ENCODE measurements at regions not wholly inside any gene's neighbourhood (a gene's known extent, or its start where the extent isn't known, plus 50 kb on each side); places are given as distances from the start of the nearest gene placed in this dataset.

- Histone ChIP-seq H3K36me3 (ENCODE audit: insufficient read depth, insufficient read length, low read length) (no peaks in the 10 kb centered on the region), H3K9ac (ENCODE audit: insufficient read length, low read depth) (no peak overlapping the region), H3K27me3 (ENCODE audit: insufficient read depth, insufficient read length) (no peaks in the 10 kb centered on the region), H3K4me1 (ENCODE audit: insufficient read depth, insufficient read length) (no peaks in the 10 kb centered on the region), H3K4me3 (ENCODE audit: insufficient read length, low read depth) (no peak overlapping the region), H3K9me3 (ENCODE audit: insufficient read depth, low read length) (no peaks in the 10 kb centered on the region)
- TF ChIP-seq SUZ12 (IDR thresholded peaks at IDR 0.05; ENCODE audit: extremely low read depth, insufficient read depth, insufficient read length) = no peak
- no peak for TF ChIP-seq YY1 (IDR thresholded peaks at IDR 0.05; ENCODE audit: insufficient read depth, insufficient read length)
- no peak for TF ChIP-seq ZNF274 (IDR thresholded peaks at IDR 0.05; ENCODE audit: low read depth, low read length)
- DNase-seq (ENCODE audit: low read depth, low spot score) = no peak
Measured at GRCh38 chr11:127063241-127063640, 62.7 kb upstream of the KIRREL3 start.

- DNase-seq (ENCODE audit: low read depth, low spot score) = no peak
- Histone ChIP-seq H3K36me3 (ENCODE audit: insufficient read depth, insufficient read length, low read length) (no peaks in the 10 kb centered on the region), H3K9ac (ENCODE audit: insufficient read length, low read depth) (no peak overlapping the region), H3K4me3 (ENCODE audit: insufficient read length, low read depth) (no peak overlapping the region), H3K4me1 (ENCODE audit: insufficient read depth, insufficient read length) (no peaks in the 10 kb centered on the region), H3K9me3 (ENCODE audit: insufficient read depth, low read length) (no peaks in the 10 kb centered on the region), H3K27me3 (ENCODE audit: insufficient read depth, insufficient read length) (no peaks in the 10 kb centered on the region)
- TF ChIP-seq ZNF274 (IDR thresholded peaks at IDR 0.05; ENCODE audit: low read depth, low read length) (no peak), YY1 (IDR thresholded peaks at IDR 0.05; ENCODE audit: insufficient read depth, insufficient read length) (no peak), SUZ12 (IDR thresholded peaks at IDR 0.05; ENCODE audit: extremely low read depth, insufficient read depth, insufficient read length) (no peak)
Measured at GRCh38 chr11:127061947-127062346, 61.4 kb upstream of the KIRREL3 start.

- no peak for DNase-seq (ENCODE audit: low read depth, low spot score)
- Histone ChIP-seq H3K27me3 (ENCODE audit: insufficient read depth, insufficient read length) (no peaks in the 10 kb centered on the region), H3K36me3 (ENCODE audit: insufficient read depth, insufficient read length, low read length) (no peaks in the 10 kb centered on the region), H3K4me1 (ENCODE audit: insufficient read depth, insufficient read length) (no peaks in the 10 kb centered on the region), H3K4me3 (ENCODE audit: insufficient read length, low read depth) (no peak overlapping the region), H3K9me3 (ENCODE audit: insufficient read depth, low read length) (no peaks in the 10 kb centered on the region), H3K9ac (ENCODE audit: insufficient read length, low read depth) (no peak overlapping the region)
- no peak for TF ChIP-seq YY1 (IDR thresholded peaks at IDR 0.05; ENCODE audit: insufficient read depth, insufficient read length)
- no peak for TF ChIP-seq SUZ12 (IDR thresholded peaks at IDR 0.05; ENCODE audit: extremely low read depth, insufficient read depth, insufficient read length)
- no peak for TF ChIP-seq ZNF274 (IDR thresholded peaks at IDR 0.05; ENCODE audit: low read depth, low read length)
Measured at GRCh38 chr11:127059750-127060149, 59.2 kb upstream of the KIRREL3 start.

- no peak for TF ChIP-seq SUZ12 (IDR thresholded peaks at IDR 0.05; ENCODE audit: extremely low read depth, insufficient read depth, insufficient read length)
- TF ChIP-seq ZNF274 (IDR thresholded peaks at IDR 0.05; ENCODE audit: low read depth, low read length) = no peak
- TF ChIP-seq YY1 (IDR thresholded peaks at IDR 0.05; ENCODE audit: insufficient read depth, insufficient read length) = no peak
- Histone ChIP-seq H3K27me3 (ENCODE audit: insufficient read depth, insufficient read length) (no peaks in the 10 kb centered on the region), H3K9me3 (ENCODE audit: insufficient read depth, low read length) (no peaks in the 10 kb centered on the region), H3K4me3 (ENCODE audit: insufficient read length, low read depth) (no peak overlapping the region), H3K9ac (ENCODE audit: insufficient read length, low read depth) (no peak overlapping the region), H3K36me3 (ENCODE audit: insufficient read depth, insufficient read length, low read length) (no peaks in the 10 kb centered on the region), H3K4me1 (ENCODE audit: insufficient read depth, insufficient read length) (no peaks in the 10 kb centered on the region)
- no peak for DNase-seq (ENCODE audit: low read depth, low spot score)
Measured at GRCh38 chr11:127059286-127059685, 58.7 kb upstream of the KIRREL3 start.

GRCh38 chr11:127058524-127058923, 58.0 kb upstream of the KIRREL3 start:
- TF ChIP-seq YY1 (IDR thresholded peaks at IDR 0.05; ENCODE audit: insufficient read depth, insufficient read length) = no peak
- TF ChIP-seq ZNF274 (IDR thresholded peaks at IDR 0.05; ENCODE audit: low read depth, low read length) = no peak
- TF ChIP-seq SUZ12 (IDR thresholded peaks at IDR 0.05; ENCODE audit: extremely low read depth, insufficient read depth, insufficient read length) = no peak

GRCh38 chr11:127057126-127057525, 56.6 kb upstream of the KIRREL3 start:
- DNase-seq (ENCODE audit: low read depth, low spot score) = no peak

More at GRCh38 chr11:127058524-127058923, 58.0 kb upstream of the KIRREL3 start:
- H3K9me3 ChIP-seq (ENCODE audit: insufficient read depth, low read length) = no peaks in the 10 kb centered on the region
- H3K9ac ChIP-seq (ENCODE audit: insufficient read length, low read depth) = no peak overlapping the region
- no peaks in the 10 kb centered on the region for H3K27me3 ChIP-seq (ENCODE audit: insufficient read depth, insufficient read length)
- DNase-seq (ENCODE audit: low read depth, low spot score) = no peak
- no peaks in the 10 kb centered on the region for H3K36me3 ChIP-seq (ENCODE audit: insufficient read depth, insufficient read length, low read length)
- no peaks in the 10 kb centered on the region for H3K4me1 ChIP-seq (ENCODE audit: insufficient read depth, insufficient read length)
- no peak overlapping the region for H3K4me3 ChIP-seq (ENCODE audit: insufficient read length, low read depth)

GRCh38 chr11:127056338-127056971, 55.9 kb upstream of the KIRREL3 start:
- H3K9ac ChIP-seq (ENCODE audit: insufficient read length, low read depth) = no peak overlapping the region
- no peak for DNase-seq (ENCODE audit: low read depth, low spot score)
- no peaks in the 10 kb centered on the region for H3K36me3 ChIP-seq (ENCODE audit: insufficient read depth, insufficient read length, low read length)

More at GRCh38 chr11:127057126-127057525, 56.6 kb upstream of the KIRREL3 start:
- Histone ChIP-seq H3K9me3 (ENCODE audit: insufficient read depth, low read length) (no peaks in the 10 kb centered on the region), H3K36me3 (ENCODE audit: insufficient read depth, insufficient read length, low read length) (no peaks in the 10 kb centered on the region), H3K4me1 (ENCODE audit: insufficient read depth, insufficient read length) (no peaks in the 10 kb centered on the region), H3K4me3 (ENCODE audit: insufficient read length, low read depth) (no peak overlapping the region), H3K9ac (ENCODE audit: insufficient read length, low read depth) (no peak overlapping the region), H3K27me3 (ENCODE audit: insufficient read depth, insufficient read length) (no peaks in the 10 kb centered on the region)
- TF ChIP-seq ZNF274 (IDR thresholded peaks at IDR 0.05; ENCODE audit: low read depth, low read length) (no peak), YY1 (IDR thresholded peaks at IDR 0.05; ENCODE audit: insufficient read depth, insufficient read length) (no peak), SUZ12 (IDR thresholded peaks at IDR 0.05; ENCODE audit: extremely low read depth, insufficient read depth, insufficient read length) (no peak)

More at GRCh38 chr11:127056338-127056971, 55.9 kb upstream of the KIRREL3 start:
- no peaks in the 10 kb centered on the region for H3K4me1 ChIP-seq (ENCODE audit: insufficient read depth, insufficient read length)
- H3K9me3 ChIP-seq (ENCODE audit: insufficient read depth, low read length) = no peaks in the 10 kb centered on the region
- no peaks in the 10 kb centered on the region for H3K27me3 ChIP-seq (ENCODE audit: insufficient read depth, insufficient read length)
- TF ChIP-seq SUZ12 (IDR thresholded peaks at IDR 0.05; ENCODE audit: extremely low read depth, insufficient read depth, insufficient read length) (no peak), ZNF274 (IDR thresholded peaks at IDR 0.05; ENCODE audit: low read depth, low read length) (no peak), YY1 (IDR thresholded peaks at IDR 0.05; ENCODE audit: insufficient read depth, insufficient read length) (no peak)
- H3K4me3 ChIP-seq (ENCODE audit: insufficient read length, low read depth) = no peak overlapping the region
